GM13977 (cell line): ENCODE measurements at regions not wholly inside any gene's neighbourhood (a gene's known extent, or its start where the extent isn't known, plus 50 kb on each side); places are given as distances from the start of the nearest gene placed in this dataset.

Experiments used
- DNase-seq: peaks from one replicate; pipeline ENCODE4 v3.0.0; 2012; ENCODE audit warnings: low spot score
- CTCF ChIP-seq: IDR thresholded peaks from 2 replicates; pipeline ENCODE4 v1.5.1; 2012; ENCODE audit warnings: mild to moderate bottlenecking, control low read depth; ENCODE audit not compliant: insufficient read depth; ENCODE audit errors: extremely low read depth, missing control alignments
- in situ Hi-C: fragments of 300-500 bp; cut with MboI; formaldehyde crosslinking; loops from one replicate; pipeline ENCODE4 v1.12.0; 2022; ENCODE audit warnings: low sequenced_read_pairs, low pct_unique_long_range_greater_than_20kb, mixed read lengths, inconsistent platforms; ENCODE audit not compliant: unreplicated experiment

DNA sequence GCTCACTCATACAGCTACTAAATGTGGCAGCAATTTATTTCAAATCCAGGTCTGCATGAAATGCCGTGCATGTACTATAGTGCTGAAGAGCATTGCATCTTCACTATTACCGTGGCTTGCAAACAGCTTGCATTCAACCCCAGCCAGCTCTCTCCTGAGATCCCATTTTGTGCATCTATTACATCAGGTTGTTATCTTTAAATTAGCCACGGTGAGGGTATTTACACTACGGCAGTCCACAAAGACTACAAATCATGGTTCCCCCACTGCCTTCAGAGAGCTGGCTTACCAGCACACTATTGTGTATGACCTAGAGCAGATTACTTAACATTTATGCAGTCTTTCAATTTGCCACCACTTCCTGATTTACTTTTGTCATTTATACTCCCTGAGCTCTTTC lies 621.3 kb upstream of the LRATD1 start:
- in situ Hi-C loops = no loop called here
- no peak for TF ChIP-seq CTCF
- no peak for DNase-seq

- no peak for DNase-seq
- no peak for TF ChIP-seq CTCF
- in situ Hi-C loops = no loop called here
Measured at GRCh38 chr2:14015113-14015630, 617.3 kb upstream of the LRATD1 start.

DNA sequence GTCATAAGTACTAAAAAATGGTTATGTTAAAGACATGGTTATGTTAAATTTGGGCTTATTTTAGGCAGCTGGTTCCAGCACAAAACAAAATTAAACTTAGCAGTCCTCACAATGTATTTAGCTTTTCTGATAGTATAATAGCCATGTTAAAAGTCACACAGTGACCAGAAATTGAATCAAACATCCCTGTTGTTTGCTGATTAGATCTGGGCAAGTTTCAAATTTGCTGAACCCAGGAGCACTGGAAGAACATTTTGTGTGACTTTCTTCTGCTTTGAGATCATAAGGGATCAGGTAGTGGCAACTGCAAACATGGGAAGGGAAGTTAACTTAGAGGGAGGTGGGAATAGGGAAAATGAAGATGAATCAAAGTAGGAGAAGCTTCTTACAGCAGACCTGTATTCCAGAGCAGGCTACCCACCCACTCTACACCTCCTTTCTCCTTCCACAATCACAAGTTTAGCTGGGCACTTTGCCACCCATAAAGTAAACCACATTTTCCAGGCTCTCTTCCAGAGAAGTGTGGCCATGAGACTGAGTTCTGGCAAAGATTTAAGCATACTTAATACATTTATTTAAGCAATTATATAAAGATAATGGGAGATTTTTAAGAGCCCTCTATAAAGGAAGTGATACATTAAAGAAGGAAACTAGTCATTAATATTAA lies 616.1 kb upstream of the LRATD1 start:
- in situ Hi-C loops = no loop called here
- TF ChIP-seq CTCF = no peak
- DNase-seq = no peak

DNA sequence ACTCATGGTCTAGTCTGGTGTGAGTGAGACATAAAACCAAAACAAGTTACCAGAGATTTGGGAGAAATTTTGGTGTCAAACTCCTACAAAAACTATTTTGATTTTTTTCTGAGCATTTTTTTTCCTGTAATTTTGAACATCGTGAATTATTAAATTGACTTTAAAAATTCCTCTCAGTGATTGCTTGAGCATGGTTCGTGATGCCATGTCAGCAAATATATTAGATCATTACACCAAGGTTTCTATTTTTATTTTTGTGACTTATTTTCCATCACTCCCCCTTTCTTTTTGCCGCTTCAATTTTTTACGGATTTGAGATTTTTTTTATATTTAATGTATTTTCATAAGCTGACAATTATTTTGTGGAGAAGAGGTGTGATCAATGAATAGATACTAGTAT lies 613.9 kb upstream of the LRATD1 start:
- in situ Hi-C loops = no loop called here
- DNase-seq = no peak
- TF ChIP-seq CTCF = no peak

GRCh38 chr2:14023558-14023957 lies 609.0 kb upstream of the LRATD1 start:
- DNase-seq = no peak
- in situ Hi-C loops = no loop called here

GRCh38 chr2:14039134-14039533 lies 593.4 kb upstream of the LRATD1 start:
- in situ Hi-C loops = no loop called here
- DNase-seq = no peak
- no peak for TF ChIP-seq CTCF

More at GRCh38 chr2:14023558-14023957, 609.0 kb upstream of the LRATD1 start:
- TF ChIP-seq CTCF = no peak
